HFFc6 (cell line): ENCODE measurements at regions not wholly inside any gene's neighbourhood (a gene's known extent, or its start where the extent isn't known, plus 50 kb on each side); places are given as distances from the start of the nearest gene placed in this dataset.
"Not testable (repeated sequence)": the region's sequence is repeated elsewhere in the genome, so short reads cannot be mapped to it uniquely, and the experiment has no call there.

Source experiments
- DNase-seq: peaks from one replicate; pipeline ENCODE4 v3.0.0-alpha.2; 2018
- H3K27ac Mint-ChIP-seq: 2 replicates; pipeline ENCODE4 v1.8.0; 2020; ENCODE audit warnings: mild to moderate bottlenecking, mixed read lengths
- H3K27me3 Mint-ChIP-seq: 2 replicates; pipeline ENCODE4 v1.8.0; 2021; ENCODE audit warnings: mild to moderate bottlenecking, moderate library complexity, mixed read lengths; ENCODE audit not compliant: insufficient read depth
- H3K36me3 Mint-ChIP-seq: 2 replicates; pipeline ENCODE4 v1.8.0; 2021; ENCODE audit warnings: low read depth, mixed read lengths
- H3K4me1 Mint-ChIP-seq: 2 replicates; pipeline ENCODE4 v1.8.0; 2020; ENCODE audit warnings: low read depth, mixed read lengths
- H3K4me3 Mint-ChIP-seq: 2 replicates; pipeline ENCODE4 v1.8.0; 2020; ENCODE audit warnings: mild to moderate bottlenecking, moderate library complexity, mixed read lengths
- H3K9me3 Mint-ChIP-seq: 2 replicates; pipeline ENCODE4 v1.8.0; 2020; ENCODE audit warnings: mild to moderate bottlenecking, mixed read lengths
- TF ChIP-seq, protein P1 (sequence below): fragments of 200-600 bp; sonication (generic); IDR thresholded peaks from 2 replicates; pipeline ENCODE4 v1.5.0; 2021; ENCODE audit warnings: antibody characterized with exemption, mild to moderate bottlenecking

DNA sequence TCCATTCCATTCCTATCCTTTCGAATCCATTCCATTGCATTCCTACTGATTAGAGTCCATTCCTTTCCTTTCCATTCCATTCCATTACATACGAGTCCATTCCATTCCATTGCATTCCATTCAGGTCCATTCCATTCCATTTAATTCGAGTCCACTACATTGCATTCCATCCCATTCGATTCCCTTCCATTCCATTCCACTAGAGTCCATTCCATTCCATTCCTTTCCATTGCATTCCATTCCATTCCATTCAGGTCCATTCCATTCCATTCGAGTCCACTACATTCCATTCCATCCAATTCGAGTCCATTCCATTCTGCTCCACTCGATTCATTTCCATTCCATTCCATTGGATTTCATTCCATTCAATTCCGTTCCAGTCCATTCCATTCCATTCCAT, 1133.6 kb downstream of the RPIA start:
- TF ChIP-seq, protein P1, sequence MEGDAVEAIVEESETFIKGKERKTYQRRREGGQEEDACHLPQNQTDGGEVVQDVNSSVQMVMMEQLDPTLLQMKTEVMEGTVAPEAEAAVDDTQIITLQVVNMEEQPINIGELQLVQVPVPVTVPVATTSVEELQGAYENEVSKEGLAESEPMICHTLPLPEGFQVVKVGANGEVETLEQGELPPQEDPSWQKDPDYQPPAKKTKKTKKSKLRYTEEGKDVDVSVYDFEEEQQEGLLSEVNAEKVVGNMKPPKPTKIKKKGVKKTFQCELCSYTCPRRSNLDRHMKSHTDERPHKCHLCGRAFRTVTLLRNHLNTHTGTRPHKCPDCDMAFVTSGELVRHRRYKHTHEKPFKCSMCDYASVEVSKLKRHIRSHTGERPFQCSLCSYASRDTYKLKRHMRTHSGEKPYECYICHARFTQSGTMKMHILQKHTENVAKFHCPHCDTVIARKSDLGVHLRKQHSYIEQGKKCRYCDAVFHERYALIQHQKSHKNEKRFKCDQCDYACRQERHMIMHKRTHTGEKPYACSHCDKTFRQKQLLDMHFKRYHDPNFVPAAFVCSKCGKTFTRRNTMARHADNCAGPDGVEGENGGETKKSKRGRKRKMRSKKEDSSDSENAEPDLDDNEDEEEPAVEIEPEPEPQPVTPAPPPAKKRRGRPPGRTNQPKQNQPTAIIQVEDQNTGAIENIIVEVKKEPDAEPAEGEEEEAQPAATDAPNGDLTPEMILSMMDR: no peak
- DNase-seq: no peak
- no peak overlapping the region for H3K27ac Mint-ChIP-seq
- H3K9me3 Mint-ChIP-seq: no peaks in the 10 kb centered on the region; the same call in 1 of the 2 replicates
- H3K27me3 Mint-ChIP-seq: no peaks in the 10 kb centered on the region; the same call in none of the 2 replicates
- peaks cover 43% of the 10 kb centered on the region for H3K36me3 Mint-ChIP-seq
- H3K4me3 Mint-ChIP-seq: no peak overlapping the region
- no peaks in the 10 kb centered on the region for H3K4me1 Mint-ChIP-seq

DNA sequence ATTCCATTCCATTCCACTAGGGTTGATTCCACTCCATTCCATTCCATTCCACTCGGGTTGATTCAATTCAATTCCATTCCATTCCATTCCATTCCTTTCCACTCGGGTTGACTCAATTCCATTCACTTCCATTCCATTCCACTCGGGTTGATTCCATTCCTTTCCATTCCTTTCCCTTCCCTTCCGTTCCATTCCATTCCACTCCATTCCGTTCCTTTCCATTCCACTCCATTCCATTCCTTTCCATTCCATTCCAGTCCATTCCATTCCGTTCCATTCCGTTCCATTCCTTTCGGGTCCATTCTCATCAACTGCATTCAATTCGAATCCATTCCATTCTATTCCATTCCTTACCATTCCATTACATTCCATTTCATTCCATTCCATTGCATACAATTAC, 1135.3 kb downstream of the RPIA start:
- DNase-seq, H3K9me3 Mint-ChIP-seq, H3K4me1 Mint-ChIP-seq, H3K27me3 Mint-ChIP-seq, H3K4me3 Mint-ChIP-seq, H3K27ac Mint-ChIP-seq: not testable (repeated sequence)
- peaks cover 31% of the 10 kb centered on the region for H3K36me3 Mint-ChIP-seq

DNA sequence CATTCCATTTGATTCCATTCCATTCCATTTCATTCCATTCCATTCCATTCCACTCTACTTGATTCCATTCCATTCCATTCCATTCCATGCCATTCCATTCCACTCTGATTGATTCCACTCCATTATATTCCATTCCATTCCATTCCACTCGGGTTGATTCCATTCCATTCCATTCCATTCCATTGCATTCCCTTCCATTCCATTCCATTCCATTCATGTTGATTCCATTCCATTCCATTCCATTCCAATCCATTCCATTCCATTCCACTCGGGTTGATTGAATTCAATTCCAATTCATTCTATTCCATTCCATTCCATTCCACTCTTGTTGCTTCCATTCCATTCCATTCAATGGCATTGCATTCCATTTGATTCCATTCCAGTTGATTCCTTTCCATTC, 1136.4 kb downstream of the RPIA start:
- not testable (repeated sequence) for H3K4me3 Mint-ChIP-seq, H3K4me1 Mint-ChIP-seq, H3K27me3 Mint-ChIP-seq, H3K9me3 Mint-ChIP-seq, H3K27ac Mint-ChIP-seq, DNase-seq
- H3K36me3 Mint-ChIP-seq: peaks cover 22% of the 10 kb centered on the region

DNA sequence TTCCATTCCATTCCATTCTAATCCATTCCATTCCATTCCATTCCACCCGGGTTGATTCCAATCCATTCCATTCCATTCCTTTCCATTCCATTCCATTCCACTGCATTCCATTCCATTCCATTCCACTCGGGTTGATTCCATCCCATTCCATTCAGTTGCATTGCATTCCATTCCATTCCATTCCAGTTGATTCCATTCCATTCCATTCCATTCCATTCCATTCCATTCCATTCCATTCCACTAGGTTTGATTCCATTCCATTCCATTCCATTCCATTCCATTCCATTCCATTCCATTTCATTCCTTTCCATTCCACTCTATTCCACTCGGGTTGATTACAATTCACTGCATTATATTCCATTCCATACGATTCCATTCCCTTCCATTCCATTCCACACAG, 1136.9 kb downstream of the RPIA start:
- H3K4me1 Mint-ChIP-seq, H3K27me3 Mint-ChIP-seq, DNase-seq, H3K27ac Mint-ChIP-seq, H3K4me3 Mint-ChIP-seq, H3K9me3 Mint-ChIP-seq: not testable (repeated sequence)
- H3K36me3 Mint-ChIP-seq: peaks cover 18% of the 10 kb centered on the region

DNA sequence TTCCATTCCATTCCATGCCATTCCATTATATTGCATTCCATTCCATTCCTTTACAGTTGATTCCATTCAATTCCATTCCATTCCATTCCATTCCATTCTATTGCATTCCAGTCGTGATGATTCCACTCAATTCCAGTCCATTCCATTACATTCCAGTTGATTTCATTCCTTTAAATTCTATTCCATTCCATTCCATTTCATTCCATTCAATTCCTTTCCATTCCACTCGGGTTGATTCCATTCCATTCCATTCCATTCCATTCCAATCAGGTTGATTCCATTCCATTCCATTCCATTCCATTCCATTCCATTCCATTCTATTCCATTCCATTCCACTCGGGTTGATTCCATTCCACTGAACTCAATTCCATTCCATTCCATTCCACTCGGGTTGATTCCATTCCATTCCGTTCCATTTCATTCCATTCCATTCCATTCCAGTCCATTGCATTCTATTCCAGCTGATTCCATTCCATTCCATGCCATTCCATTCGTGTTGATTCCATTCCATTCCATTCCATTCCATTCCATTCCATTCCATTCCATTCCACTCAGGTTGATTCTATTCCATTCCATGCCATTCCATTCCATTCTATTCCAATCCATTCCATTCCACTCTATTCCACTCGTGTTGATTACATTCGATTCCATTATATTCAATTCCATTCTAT, 1137.6 kb downstream of the RPIA start:
- H3K27me3 Mint-ChIP-seq, DNase-seq: not testable (repeated sequence)

DNA sequence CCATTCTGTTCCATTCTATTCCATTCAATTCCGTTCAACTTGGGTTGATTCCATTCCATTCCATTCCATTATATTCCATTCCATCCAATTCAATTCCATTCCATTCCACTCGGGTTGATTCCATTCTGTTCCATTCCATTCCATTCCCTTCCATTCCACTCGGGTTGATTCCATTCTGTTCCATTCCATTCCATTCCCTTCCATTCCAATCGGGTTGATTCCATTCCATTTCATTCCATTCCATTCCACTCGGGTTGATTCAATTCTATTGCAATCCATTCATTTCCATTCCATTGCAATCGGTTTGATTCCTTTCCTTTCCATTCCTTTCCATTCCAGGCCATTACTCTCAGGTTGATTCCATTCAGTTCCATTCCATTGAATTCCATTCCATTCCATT, 1138.4 kb downstream of the RPIA start:
- Mint-ChIP-seq H3K4me3 (no peak overlapping the region), H3K36me3 (peaks cover 11% of the 10 kb centered on the region), H3K27me3 (no peaks in the 10 kb centered on the region; the same call in 1 of the 2 replicates), H3K27ac (no peak overlapping the region), H3K9me3 (no peaks in the 10 kb centered on the region; the same call in 1 of the 2 replicates), H3K4me1 (no peaks in the 10 kb centered on the region)
- TF ChIP-seq, protein P1: no peak
- no peak for DNase-seq

More for the DNA sequence above, 1137.6 kb downstream of the RPIA start:
- not testable (repeated sequence) for H3K27ac Mint-ChIP-seq, H3K9me3 Mint-ChIP-seq, H3K4me1 Mint-ChIP-seq, H3K4me3 Mint-ChIP-seq
- H3K36me3 Mint-ChIP-seq: peaks cover 11% of the 10 kb centered on the region

DNA sequence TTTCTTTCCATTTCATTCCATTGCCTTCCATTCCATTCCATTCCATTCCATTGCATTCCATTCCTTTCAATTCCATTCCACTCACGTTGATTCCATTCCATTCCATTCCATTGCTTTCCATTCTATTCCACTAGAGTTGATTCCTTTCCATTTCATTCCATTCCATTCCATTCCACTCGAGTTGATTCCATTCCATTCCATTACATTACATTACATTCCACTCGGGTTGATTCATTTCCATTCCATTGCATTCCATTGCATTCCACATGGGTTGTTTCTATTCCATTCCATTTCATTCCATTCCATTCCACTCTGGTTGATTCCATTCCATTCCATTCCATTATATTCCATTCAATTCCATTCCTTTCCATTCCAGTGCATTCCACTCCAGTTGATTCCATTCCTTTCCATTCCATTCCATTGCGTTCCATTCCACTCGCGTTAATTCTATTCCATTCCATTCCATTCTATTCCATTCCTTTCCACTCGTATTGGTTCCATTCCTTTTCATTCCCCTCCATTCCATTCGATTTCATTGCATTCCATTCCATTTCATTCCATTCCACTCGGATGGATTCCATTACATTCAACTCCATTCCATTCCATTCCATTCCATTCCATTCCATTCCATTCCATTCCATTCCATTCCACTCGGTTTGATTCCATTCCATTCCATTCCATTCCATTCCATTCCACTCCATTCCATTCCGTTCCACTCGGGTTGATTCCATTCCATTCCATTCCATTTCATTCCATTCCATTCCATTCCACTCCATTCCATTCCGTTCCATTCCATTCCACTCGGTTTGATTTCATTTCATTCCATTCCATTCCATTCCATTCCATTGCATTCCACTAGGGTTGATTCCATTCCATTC, 1139.1 kb downstream of the RPIA start:
- H3K4me1 Mint-ChIP-seq, DNase-seq, H3K27me3 Mint-ChIP-seq, H3K27ac Mint-ChIP-seq, H3K9me3 Mint-ChIP-seq, H3K4me3 Mint-ChIP-seq: not testable (repeated sequence)
- H3K36me3 Mint-ChIP-seq: peaks cover 11% of the 10 kb centered on the region
